Coronary artery (tissue), 2 donors: ENCODE measurements at regions not wholly inside any gene's neighbourhood (a gene's known extent, or its start where the extent isn't known, plus 50 kb on each side); places are given as distances from the start of the nearest gene placed in this dataset.

Experiments used
- DNase-seq: peaks from one replicate; pipeline ENCODE4 v3.0.0-alpha.2; 2017; ENCODE audit warnings: low spot score
- H3K27ac ChIP-seq, 2 donors: fragments of 200-600 bp; sonication (generic); one replicate each; pipeline ENCODE4 v1.5.1; 2016 to 2019
- H3K4me3 ChIP-seq: fragments of 200-600 bp; sonication (generic); 2 replicates; pipeline ENCODE4 v1.5.1; 2016; ENCODE audit warnings: mild to moderate bottlenecking, moderate library complexity
- TF ChIP-seq, protein P1 (sequence below): fragments of 200-600 bp; sonication (generic); IDR thresholded peaks from one replicate; pipeline ENCODE4 v1.5.1; 2019; ENCODE audit warnings: antibody characterized with exemption

DNA sequence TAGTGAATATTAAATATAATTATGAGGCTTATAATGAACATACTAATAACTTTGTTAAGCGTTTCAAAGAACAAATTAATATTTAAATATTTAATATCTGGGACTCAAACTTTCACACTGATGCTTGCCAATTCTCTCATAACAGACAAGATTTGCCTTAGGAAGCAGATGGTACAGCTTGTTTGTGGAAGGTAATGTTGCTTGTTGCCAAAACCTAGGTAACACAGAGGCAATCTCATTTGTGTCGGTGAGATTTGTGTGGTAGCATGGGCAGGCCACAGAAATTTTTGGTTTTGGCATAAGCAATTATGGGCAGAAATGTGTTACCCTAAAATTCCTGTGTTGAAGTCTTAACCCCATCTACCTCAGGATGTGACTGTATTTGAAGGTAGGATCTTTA lies 114.9 kb upstream of the AFF2 start:
- H3K4me3 ChIP-seq, result no peak overlapping the region
- TF ChIP-seq, protein P1, sequence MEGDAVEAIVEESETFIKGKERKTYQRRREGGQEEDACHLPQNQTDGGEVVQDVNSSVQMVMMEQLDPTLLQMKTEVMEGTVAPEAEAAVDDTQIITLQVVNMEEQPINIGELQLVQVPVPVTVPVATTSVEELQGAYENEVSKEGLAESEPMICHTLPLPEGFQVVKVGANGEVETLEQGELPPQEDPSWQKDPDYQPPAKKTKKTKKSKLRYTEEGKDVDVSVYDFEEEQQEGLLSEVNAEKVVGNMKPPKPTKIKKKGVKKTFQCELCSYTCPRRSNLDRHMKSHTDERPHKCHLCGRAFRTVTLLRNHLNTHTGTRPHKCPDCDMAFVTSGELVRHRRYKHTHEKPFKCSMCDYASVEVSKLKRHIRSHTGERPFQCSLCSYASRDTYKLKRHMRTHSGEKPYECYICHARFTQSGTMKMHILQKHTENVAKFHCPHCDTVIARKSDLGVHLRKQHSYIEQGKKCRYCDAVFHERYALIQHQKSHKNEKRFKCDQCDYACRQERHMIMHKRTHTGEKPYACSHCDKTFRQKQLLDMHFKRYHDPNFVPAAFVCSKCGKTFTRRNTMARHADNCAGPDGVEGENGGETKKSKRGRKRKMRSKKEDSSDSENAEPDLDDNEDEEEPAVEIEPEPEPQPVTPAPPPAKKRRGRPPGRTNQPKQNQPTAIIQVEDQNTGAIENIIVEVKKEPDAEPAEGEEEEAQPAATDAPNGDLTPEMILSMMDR, result no peak
- DNase-seq, result no peak
- H3K27ac ChIP-seq, result no peak overlapping the region

DNA sequence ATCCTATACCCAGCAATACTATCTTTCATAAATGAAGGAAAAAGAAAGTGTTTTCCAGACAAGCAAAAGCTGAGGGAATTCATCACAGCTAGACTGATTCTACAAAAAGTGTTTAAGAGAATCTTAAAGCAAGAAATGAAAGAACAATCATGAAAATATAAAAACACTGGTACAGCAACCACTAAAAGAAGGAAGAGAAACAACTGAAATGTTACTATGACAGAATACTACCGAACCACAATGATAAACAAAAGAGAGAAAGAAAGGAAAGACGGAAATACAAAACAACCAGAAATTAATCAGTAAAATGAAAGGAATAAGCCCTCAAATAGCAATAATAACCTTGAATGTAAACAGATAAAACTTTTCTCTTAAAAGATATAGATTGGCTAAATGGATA lies 110.8 kb upstream of the AFF2 start:
- H3K4me3 ChIP-seq, result no peak overlapping the region
- TF ChIP-seq, protein P1, result no peak
- DNase-seq, result no peak
- H3K27ac ChIP-seq, result no peak overlapping the region

DNA sequence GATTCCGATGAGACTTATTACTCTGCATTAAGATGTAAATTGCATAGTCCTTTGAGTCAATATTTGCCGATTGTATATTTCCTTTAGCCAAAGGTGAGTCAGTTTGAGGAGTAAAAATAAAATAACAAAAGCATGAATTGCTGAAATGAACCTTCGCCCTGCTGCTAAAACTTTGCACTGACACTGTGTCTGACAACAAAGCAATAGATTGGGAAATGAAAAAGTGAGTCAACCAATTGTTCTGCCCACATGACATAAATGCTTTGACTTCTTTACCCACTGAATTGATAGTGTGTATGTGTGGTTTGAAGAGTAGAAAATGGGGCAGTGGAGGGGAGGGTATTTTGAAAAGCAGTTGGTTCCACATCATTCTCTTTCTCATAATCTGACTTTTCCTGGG lies 88.4 kb upstream of the AFF2 start:
- Histone ChIP-seq H3K27ac (no peak overlapping the region), H3K4me3 (no peak overlapping the region)
- TF ChIP-seq, protein P1, result no peak
- DNase-seq, result no peak

DNA sequence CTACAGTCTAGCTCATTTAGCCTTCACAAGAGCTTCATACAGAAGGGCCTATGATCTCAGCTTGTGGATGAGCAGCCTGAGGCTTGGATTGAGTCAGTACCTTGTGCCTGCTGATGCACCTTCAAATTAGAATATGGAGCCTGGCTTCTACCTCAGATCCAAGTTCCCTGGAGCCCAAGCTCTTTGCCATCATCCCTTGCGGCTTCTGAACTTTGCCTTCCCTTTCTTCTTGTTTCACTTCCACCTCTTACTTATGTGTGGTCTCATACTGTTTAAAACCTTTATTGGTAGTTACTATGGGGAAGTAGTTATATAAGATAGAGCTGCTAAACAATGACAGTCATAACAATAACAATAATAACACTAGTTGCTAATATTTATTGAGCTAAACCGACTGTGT lies 84.3 kb upstream of the AFF2 start:
- TF ChIP-seq, protein P1, result no peak
- no peak for DNase-seq

DNA sequence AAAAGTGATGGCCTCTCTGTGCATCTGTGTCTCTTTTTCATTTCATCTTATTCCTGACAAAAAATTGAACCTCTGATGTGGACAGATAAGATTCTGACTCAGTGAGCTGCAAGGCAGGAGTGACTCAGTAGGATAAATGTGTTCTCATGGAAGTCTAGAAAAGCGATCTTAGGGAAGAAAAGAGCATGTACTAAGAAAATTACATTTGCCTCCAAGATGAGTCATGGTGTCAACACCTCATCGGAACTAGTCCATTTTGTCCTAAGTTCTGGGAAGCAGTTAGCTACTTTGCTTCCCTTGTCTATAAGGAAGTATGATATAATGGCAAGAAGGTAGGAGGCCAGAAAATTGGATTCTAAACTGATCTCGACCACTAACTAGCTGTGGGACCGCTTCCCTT lies 83.5 kb upstream of the AFF2 start:
- H3K4me3 ChIP-seq, result no peak overlapping the region
- TF ChIP-seq, protein P1, result no peak

More for the DNA sequence above, 84.3 kb upstream of the AFF2 start:
- Histone ChIP-seq H3K4me3 (no peak overlapping the region), H3K27ac (no peak overlapping the region)

DNA sequence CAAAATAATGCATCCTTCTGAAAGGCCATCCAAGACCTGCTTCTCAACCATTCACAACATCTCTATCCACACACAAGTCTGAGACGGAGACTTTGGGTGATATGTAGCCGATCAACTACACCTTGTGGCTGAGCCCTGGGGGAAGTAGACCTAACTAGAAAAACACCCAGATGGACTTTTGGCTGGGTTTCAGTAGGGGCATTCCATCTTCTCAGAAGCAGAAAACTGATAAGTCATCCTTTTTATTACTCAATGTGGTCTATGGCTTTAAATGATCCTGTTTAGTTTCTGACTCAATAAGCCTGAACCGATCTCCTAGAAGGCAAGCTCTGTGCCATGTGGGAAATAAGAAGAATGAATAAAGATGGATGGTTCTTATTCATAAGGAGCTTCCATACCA lies 82.5 kb upstream of the AFF2 start:
- Histone ChIP-seq H3K4me3 (no peak overlapping the region), H3K27ac (no peak overlapping the region)
- DNase-seq, result no peak
- TF ChIP-seq, protein P1, result no peak

More for the DNA sequence above, 83.5 kb upstream of the AFF2 start:
- DNase-seq, result no peak
- no peak overlapping the region for H3K27ac ChIP-seq

DNA sequence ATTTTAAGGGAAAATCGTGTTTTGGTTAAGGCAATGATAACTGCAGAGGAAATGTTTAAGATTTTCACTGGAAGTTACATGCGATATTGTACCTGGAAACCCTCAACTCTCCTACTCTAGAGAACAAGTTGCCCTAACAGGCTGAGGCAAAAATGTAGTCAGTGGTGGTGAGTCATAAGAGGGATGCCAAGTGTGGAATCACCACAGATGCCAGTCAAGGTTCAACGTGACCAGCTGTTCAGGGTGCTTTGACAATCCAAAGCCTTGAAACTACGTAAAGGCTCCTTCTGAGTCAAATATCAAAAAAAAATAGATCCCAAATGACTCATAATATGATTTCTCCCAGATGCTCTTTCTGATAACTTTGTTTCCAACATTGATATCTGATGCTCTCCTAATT lies 77.9 kb upstream of the AFF2 start:
- Histone ChIP-seq H3K27ac (no peak overlapping the region), H3K4me3 (no peak overlapping the region)
- no peak for DNase-seq
- TF ChIP-seq, protein P1, result no peak
